ENCODE measurements at regions not wholly inside any gene's neighbourhood (a gene's known extent, or its start where the extent isn't known, plus 50 kb on each side); places are given as distances from the start of the nearest gene placed in this dataset.

GRCh38 chr17:15123593-15124263 lies 141.4 kb downstream of the PMP22 start:
- Histone ChIP-seq H3K4me2 (ENCODE audit: low read length) (no peak overlapping the region), H3K9me3 (ENCODE audit: insufficient read depth, low read length) (no peaks in the 10 kb centered on the region), H3K27ac (ENCODE audit: low read length) (no peak overlapping the region), H4K20me1 (ENCODE audit: insufficient read depth, low read length) (no peaks in the 10 kb centered on the region), H3K4me1 (ENCODE audit: low read length) (no peaks in the 10 kb centered on the region), H3K4me3 (ENCODE audit: low read length) (no peak overlapping the region), H3K9ac (ENCODE audit: low read length) (no peak overlapping the region), H2AFZ (ENCODE audit: low read depth, low read length) (no peak overlapping the region), H3K27me3 (ENCODE audit: low read depth, low read length) (no peaks in the 10 kb centered on the region), H3K79me2 (ENCODE audit: low read length) (no peaks in the 10 kb centered on the region), H3K36me3 (replicated peaks; ENCODE audit: low read depth, low read length) (no peaks in the 10 kb centered on the region)
- no peak for TF ChIP-seq CTCF (IDR thresholded peaks at IDR 0.05; ENCODE audit: low read depth, low read length)
- no peak for TF ChIP-seq EZH2phosphoT487 (IDR thresholded peaks at IDR 0.05; ENCODE audit: low read depth)

- H3K4me2 ChIP-seq (ENCODE audit: low read length): no peak overlapping the region
- H3K9ac ChIP-seq (ENCODE audit: low read length): no peak overlapping the region
- no peak overlapping the region for H3K27ac ChIP-seq (ENCODE audit: low read length)
- H3K4me3 ChIP-seq (ENCODE audit: low read length): no peak overlapping the region
- no peaks in the 10 kb centered on the region for H3K9me3 ChIP-seq (ENCODE audit: insufficient read depth, low read length)
- H3K79me2 ChIP-seq (ENCODE audit: low read length): no peaks in the 10 kb centered on the region
- no peak overlapping the region for H2AFZ ChIP-seq (ENCODE audit: low read depth, low read length)
- TF ChIP-seq EZH2phosphoT487 (IDR thresholded peaks at IDR 0.05; ENCODE audit: low read depth): no peak
- no peak for TF ChIP-seq CTCF (IDR thresholded peaks at IDR 0.05; ENCODE audit: low read depth, low read length)
- H3K4me1 ChIP-seq (ENCODE audit: low read length): no peaks in the 10 kb centered on the region
- no peaks in the 10 kb centered on the region for H3K36me3 ChIP-seq (replicated peaks; ENCODE audit: low read depth, low read length)
- no peaks in the 10 kb centered on the region for H4K20me1 ChIP-seq (ENCODE audit: insufficient read depth, low read length)
- H3K27me3 ChIP-seq (ENCODE audit: low read depth, low read length): no peaks in the 10 kb centered on the region
Measured at GRCh38 chr17:15122857-15123256, 142.3 kb downstream of the PMP22 start.

GRCh38 chr17:15121426-15121825 lies 143.7 kb downstream of the PMP22 start:
- TF ChIP-seq CTCF (IDR thresholded peaks at IDR 0.05; ENCODE audit: low read depth, low read length) (no peak), EZH2phosphoT487 (IDR thresholded peaks at IDR 0.05; ENCODE audit: low read depth) (no peak)
- Histone ChIP-seq H3K27me3 (ENCODE audit: low read depth, low read length) (no peaks in the 10 kb centered on the region), H4K20me1 (ENCODE audit: insufficient read depth, low read length) (no peaks in the 10 kb centered on the region)

DNA sequence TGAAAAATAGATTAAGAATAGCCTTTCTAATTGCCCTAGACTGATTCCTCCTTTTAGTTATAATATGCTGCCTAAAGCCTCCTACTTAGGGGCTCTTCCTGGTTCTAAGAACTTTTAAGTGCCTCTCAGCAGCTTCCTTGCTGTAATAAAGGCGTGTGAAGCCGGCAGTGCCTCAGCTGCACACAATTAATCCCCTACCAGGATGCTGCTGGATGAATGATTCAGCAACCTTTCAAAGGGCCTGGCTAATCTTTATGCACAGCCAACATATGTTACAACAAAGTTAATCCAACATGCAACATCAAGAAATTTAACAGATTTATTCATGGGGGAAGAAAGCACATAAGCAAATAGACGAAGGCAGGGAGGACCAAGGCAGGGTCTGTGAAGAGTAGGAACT lies 145.2 kb downstream of the PMP22 start:
- no peaks in the 10 kb centered on the region for H3K4me1 ChIP-seq (ENCODE audit: low read length)
- H3K27me3 ChIP-seq (ENCODE audit: low read depth, low read length): no peaks in the 10 kb centered on the region
- H3K4me2 ChIP-seq (ENCODE audit: low read length): no peak overlapping the region
- H2AFZ ChIP-seq (ENCODE audit: low read depth, low read length): no peak overlapping the region
- no peaks in the 10 kb centered on the region for H3K79me2 ChIP-seq (ENCODE audit: low read length)
- H3K27ac ChIP-seq (ENCODE audit: low read length): no peak overlapping the region
- no peak for TF ChIP-seq EZH2phosphoT487 (IDR thresholded peaks at IDR 0.05; ENCODE audit: low read depth)
- no peak for TF ChIP-seq CTCF (IDR thresholded peaks at IDR 0.05; ENCODE audit: low read depth, low read length)
- H3K9me3 ChIP-seq (ENCODE audit: insufficient read depth, low read length): no peaks in the 10 kb centered on the region
- no peaks in the 10 kb centered on the region for H3K36me3 ChIP-seq (replicated peaks; ENCODE audit: low read depth, low read length)
- H3K4me3 ChIP-seq (ENCODE audit: low read length): no peak overlapping the region
- no peaks in the 10 kb centered on the region for H4K20me1 ChIP-seq (ENCODE audit: insufficient read depth, low read length)
- no peak overlapping the region for H3K9ac ChIP-seq (ENCODE audit: low read length)

More at GRCh38 chr17:15121426-15121825, 143.7 kb downstream of the PMP22 start:
- H3K4me2 ChIP-seq (ENCODE audit: low read length): no peak overlapping the region
- H2AFZ ChIP-seq (ENCODE audit: low read depth, low read length): no peak overlapping the region
- H3K27ac ChIP-seq (ENCODE audit: low read length): no peak overlapping the region
- no peaks in the 10 kb centered on the region for H3K36me3 ChIP-seq (replicated peaks; ENCODE audit: low read depth, low read length)
- no peak overlapping the region for H3K9ac ChIP-seq (ENCODE audit: low read length)
- no peaks in the 10 kb centered on the region for H3K4me1 ChIP-seq (ENCODE audit: low read length)
- H3K4me3 ChIP-seq (ENCODE audit: low read length): no peak overlapping the region
- H3K9me3 ChIP-seq (ENCODE audit: insufficient read depth, low read length): no peaks in the 10 kb centered on the region
- no peaks in the 10 kb centered on the region for H3K79me2 ChIP-seq (ENCODE audit: low read length)
